Suppressor macrophage treated with lipopolysaccharide for 1 hour (primary cell): ENCODE measurements at regions not wholly inside any gene's neighbourhood (a gene's known extent, or its start where the extent isn't known, plus 50 kb on each side); places are given as distances from the start of the nearest gene placed in this dataset.
A peak's percentile ranks its signal among the peaks of the same experiment; 100 is the strongest.

Experiments
- DNase-seq, 3 donors: peaks; one replicate each; pipeline ENCODE4 v3.0.0-alpha.2; 2020 to 2022

DNA sequence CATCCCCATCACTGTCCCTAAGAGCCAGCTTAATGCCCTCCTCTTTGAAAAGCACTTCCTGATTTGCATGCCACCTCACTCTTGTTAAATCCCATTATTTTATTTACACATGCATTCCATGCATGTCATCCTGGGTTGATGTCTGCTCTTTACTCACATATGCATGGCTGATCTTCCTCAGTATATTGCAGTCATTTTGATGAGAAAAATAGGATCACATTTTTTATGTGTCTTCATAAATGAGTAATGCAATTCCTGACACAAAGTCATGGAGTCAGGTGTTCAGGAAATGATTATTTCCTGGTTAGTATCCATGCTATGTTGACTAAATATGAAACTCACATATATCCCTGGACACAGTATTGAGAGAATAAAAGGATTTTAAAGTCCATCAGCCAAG is 204.7 kb downstream of the SLIT2 start:
- no peak for DNase-seq

DNA sequence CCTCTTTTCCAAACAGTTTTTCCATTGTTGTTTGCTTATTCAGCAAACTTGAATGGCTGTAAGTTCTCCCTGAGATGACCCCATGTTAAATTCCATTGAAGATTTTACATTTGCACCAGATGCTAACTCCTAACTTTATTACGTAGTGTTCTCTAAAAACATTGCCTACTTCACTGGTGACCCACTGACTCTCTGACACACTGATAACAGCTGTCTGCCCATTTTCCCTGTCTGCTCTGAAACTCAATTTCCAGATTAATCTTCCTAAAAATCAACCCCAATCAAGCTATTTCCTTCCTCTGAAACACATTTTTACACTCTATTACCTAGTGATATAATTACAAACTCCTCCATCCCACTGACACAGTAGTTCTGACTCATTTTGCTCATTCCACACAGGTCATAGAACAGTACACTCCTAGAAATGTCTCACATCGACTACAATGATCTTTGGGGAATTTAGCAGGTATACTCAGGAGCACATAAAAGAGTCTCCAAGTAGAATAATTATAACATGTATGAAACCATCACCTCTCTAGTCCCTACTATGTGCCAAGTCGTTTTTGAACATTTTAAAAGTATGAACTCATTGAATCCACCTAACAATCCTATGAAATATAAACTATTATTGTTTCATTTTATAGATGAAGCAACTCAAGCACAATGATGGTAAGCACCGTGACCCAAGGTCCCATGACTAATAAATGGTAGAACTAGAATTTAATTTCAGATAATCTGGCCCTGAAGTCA is 210.9 kb downstream of the SLIT2 start:
- DNase-seq: no peak

- DNase-seq: no peak
Observed at GRCh38 chr4:20463176-20463430, 211.4 kb downstream of the SLIT2 start.

DNA sequence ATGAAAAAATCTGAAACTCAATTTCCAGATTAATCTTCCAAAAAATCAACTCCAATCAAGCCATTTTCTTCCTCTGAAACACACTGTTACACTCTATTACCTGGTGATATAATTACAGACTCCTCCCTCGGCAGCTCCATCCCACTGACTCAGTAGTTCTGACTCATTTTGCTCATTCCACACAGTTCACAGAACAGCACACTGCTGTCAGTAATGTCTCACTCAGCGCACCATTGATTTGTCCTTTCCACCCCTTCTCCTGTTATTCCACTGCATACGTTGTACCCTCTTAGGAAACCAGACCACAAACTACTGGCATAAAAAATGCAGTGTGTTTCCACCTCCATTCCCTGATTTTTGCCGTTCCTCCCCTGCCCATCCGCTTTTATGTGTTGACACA is 212.7 kb downstream of the SLIT2 start:
- DNase-seq: no peak

GRCh38 chr4:20474119-20474518 is 222.4 kb downstream of the SLIT2 start:
- peak in 2 of 3 donors; percentile 6 to 13 for DNase-seq

DNA sequence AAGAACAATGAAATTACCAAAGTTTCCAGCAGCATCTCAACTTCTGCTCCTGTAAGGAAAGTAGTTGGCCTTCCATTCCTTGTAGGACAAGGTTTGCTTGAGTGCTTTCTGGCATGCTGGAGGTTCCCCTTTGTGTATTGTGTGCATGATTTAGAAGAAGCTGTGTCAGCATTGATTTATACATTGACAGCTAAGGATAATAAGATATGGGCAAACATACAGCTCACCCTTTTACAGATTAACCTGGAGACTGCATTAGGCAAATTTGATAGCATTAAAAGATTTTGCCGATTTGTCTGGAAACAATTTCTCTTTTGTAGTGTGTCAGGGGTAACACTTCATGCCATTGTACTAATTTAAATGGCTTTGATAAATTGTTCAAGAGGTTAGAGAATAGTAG is 221.8 kb upstream of the PACRGL start:
- no peak for DNase-seq

- no peak for DNase-seq
Observed at GRCh38 chr4:20480165-20480947, 219.9 kb upstream of the PACRGL start.

DNA sequence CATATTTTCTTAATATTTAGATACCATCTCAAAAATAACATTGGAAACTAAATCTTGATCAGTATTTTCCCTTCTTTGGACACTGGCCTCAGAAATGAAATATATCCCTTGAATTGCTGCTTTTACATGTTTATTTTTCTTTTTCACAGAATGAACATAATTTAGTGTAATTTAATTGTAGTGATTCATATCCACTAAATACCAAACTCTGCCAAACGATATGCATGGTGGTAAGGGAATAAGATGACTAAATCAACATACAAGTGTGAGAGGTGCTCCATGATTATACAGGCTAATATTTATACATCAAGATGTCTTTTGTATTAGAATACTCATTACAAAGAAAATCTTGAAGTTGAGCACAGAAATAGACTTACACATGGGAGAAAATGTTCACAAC is 216.8 kb upstream of the PACRGL start:
- DNase-seq: no peak

- no peak for DNase-seq
Observed at GRCh38 chr4:20486433-20486832, 213.8 kb upstream of the PACRGL start.

- no peak for DNase-seq
Observed at GRCh38 chr4:20487446-20487845, 212.8 kb upstream of the PACRGL start.

DNA sequence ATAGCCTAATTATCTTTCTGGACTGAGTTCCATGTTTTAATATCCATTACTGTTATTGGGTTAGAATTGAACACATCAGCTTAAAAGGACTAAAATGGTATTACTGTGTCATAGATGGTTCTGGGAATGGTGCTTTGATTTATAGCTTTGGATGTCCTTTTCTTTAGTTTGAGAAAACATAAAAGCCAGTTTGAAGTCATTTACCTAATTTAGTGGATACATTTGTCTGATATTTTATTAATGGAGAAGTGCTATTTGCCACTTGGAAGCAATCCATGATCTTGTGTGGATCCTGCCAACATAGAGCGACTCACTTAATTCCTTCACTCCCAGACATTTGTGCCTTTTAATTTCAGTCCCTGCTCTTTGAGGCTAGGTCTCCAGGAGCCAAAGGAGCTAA is 212.4 kb upstream of the PACRGL start:
- no peak for DNase-seq

DNA sequence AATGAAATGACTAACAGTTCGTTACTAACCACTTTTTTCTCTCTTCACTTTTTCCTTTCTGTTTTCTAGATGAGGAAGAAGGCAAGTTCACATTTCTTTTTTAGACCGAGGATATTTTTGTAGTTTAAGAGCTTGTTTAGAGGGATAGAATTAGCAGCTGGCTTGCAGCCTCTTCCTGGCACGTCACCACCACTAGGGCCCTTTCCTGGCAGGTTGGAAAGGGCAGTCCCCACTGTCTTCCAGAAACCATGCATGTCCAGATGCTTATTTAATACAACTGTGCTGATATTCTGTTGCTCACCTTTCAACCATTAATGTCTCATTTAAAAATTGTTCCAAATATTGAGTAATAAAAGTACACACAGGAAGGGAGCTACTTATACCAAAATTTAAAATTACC is 209.5 kb upstream of the PACRGL start:
- no peak for DNase-seq

- no peak for DNase-seq
Observed at GRCh38 chr4:20493761-20494353, 206.4 kb upstream of the PACRGL start.

DNA sequence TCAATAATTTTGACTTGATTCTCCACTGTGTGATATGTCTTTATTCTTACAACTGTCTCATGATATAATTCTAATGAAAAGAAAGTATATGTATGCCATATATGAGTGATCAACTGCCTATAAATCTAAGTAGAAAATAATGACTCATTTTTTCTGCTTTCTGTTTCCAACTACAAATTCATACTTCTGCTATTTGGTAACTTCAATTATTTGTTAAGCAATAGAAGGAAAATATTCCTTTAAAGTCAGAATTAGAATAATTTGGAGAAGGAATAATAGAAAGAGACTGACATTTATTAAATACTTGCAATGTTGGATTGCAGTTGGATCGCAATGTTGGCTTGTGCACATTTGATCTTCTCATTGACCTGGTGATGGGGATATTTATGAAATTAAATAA is 204.2 kb upstream of the PACRGL start:
- DNase-seq: peak in 2 of 3 donors; percentile 55 to 61

GRCh38 chr4:20504146-20504545 is 196.1 kb upstream of the PACRGL start:
- DNase-seq: no peak

- DNase-seq: no peak
Observed at GRCh38 chr4:20505927-20506326, 194.3 kb upstream of the PACRGL start.

DNA sequence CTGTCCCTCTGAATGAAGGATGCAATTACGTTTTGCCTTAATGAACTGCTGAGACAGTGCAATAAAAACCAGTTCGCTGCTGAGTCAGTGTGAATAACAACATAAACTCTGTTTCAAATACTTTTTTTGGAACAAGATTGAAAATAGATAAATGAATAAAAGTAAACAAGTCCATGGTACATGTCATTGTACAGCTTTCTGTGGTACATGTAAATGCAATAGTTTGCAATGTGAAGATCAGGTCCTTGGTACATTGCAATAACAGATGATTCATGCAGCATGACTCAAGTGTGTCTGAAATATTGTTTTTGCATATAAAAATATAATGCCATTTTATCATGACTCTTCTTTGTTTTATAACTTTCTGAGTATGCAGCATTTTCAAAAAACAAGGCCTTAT is 193.4 kb upstream of the PACRGL start:
- DNase-seq: peak in 1 of 3 donors; percentile 32

DNA sequence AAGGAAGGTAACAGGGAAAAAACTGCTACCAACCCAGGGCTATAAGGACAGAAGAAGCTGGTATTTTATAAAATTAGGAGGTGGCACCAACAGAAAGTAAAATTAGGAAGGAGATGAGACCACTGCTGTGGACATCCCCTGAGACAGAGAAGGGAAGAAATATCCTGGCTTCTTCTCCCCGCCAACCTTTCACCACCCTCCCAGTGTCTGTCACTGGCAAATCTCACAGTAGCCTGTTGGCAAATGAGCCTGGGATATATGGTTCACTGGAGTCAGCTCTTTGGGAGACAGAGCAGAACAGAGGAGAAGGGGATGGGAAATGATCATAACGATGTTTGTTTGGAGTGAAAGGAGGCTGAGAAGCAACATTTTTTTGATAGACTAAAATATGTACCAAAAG is 190.9 kb upstream of the PACRGL start:
- no peak for DNase-seq

DNA sequence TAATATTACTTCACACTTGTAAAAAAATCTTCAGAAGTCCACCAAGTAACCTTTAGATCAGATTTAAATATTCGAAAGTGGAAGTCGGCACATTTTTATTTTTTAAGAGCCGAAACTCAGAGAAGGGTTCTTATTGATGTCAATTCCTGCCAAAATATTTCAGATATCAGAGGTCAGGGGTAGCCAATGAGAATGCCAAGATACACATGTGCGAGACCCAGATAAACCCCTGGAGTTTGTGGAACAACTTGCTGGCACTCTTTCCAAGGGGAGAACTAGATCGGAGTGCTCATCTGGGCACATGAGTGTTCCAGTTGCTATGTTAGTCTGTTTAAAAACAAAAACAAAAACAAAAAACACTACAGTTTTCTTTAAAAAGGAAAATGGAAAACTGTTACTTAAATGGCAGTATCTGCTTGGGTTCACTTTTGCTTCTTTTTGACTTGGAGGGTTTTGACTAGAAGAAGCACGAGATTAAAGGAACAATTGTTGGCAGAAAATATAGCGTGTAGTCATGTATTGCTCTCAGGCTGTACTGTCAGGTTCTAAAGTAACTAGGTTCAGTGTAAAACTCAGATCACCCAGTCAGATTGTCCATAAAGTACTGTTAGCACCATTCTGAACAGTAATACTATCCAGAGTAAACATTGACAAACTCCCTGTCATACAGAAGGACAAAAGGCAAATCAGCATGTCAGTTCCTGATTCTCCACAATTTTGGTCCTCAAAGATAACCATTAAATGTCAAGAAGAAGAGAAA is 188.0 kb upstream of the PACRGL start:
- DNase-seq: no peak

DNA sequence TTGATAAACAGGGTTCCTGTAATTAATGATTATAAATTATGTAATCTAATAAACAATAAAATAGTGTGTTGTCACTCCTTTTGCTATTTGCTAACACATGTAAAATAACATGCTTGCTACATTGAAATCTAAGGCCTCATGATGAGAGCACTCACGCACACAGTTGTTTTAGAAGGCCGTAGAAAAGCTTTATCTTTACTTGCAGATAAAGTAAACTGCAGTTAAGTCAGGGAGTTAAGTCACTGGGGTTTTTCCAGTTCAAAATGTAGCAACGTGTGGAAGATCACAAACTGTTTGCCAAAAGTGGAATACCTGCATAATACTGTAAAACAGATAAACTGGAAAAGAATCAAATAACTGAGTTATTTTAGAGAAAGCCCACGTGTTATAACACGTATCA is 187.3 kb upstream of the PACRGL start:
- DNase-seq: no peak

DNA sequence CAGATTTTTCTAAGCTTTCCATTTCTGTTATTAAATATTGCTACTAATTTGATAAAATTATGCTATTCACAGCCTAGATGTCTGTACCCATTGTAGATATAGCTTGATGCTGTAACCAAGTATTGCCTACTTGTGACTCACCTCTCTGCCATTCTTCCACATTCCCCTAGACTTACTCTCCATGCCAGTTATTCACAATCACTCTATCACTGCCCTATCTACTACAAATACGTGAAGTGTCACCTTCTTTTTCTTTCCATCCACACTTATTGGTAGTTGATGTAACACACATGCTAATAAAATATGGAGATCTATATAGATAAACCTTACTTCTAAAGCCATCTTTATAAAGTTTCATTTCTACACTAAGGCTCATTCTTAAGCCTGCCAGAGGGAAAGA is 179.4 kb upstream of the PACRGL start:
- DNase-seq: no peak

- DNase-seq: no peak
Observed at GRCh38 chr4:20528508-20528907, 171.8 kb upstream of the PACRGL start.

- no peak for DNase-seq
Observed at GRCh38 chr4:20529691-20530090, 170.6 kb upstream of the PACRGL start.
